DMS79 (cell line): ENCODE measurements at regions not wholly inside any gene's neighbourhood (a gene's known extent, or its start where the extent isn't known, plus 50 kb on each side); places are given as distances from the start of the nearest gene placed in this dataset.

Source experiments
- DNase-seq: peaks from one replicate; lab custom pipeline; 2025; lab: John Stamatoyannopoulos, UW

GRCh38 chr11:69365558-69365957, 71.6 kb downstream of the MYEOV start:
- no peak for DNase-seq

- DNase-seq: no peak
Observed at GRCh38 chr11:69366591-69366990, 72.6 kb downstream of the MYEOV start.

- DNase-seq: no peak
Observed at GRCh38 chr11:69367211-69367964, 73.4 kb downstream of the MYEOV start.

GRCh38 chr11:69368119-69368880, 74.3 kb downstream of the MYEOV start:
- no peak for DNase-seq

- no peak for DNase-seq
Observed at GRCh38 chr11:69369210-69369825, 75.4 kb downstream of the MYEOV start.

GRCh38 chr11:69369945-69370344, 76.0 kb downstream of the MYEOV start:
- DNase-seq: no peak

- no peak for DNase-seq
Observed at GRCh38 chr11:69370984-69371709, 77.2 kb downstream of the MYEOV start.

GRCh38 chr11:69371731-69372588, 78.0 kb downstream of the MYEOV start:
- DNase-seq: no peak

GRCh38 chr11:69372589-69373250, 78.8 kb downstream of the MYEOV start:
- no peak for DNase-seq

- DNase-seq: no peak
Observed at GRCh38 chr11:69373251-69373635, 79.3 kb downstream of the MYEOV start.

- DNase-seq: no peak
Observed at GRCh38 chr11:69374110-69374945, 80.4 kb downstream of the MYEOV start.

- DNase-seq: no peak
Observed at GRCh38 chr11:69374946-69375310, 81.0 kb downstream of the MYEOV start.

- no peak for DNase-seq
Observed at GRCh38 chr11:69375316-69376154, 81.6 kb downstream of the MYEOV start.

GRCh38 chr11:69376155-69377028, 82.4 kb downstream of the MYEOV start:
- DNase-seq: no peak

GRCh38 chr11:69377029-69377952, 83.3 kb downstream of the MYEOV start:
- DNase-seq: no peak

- DNase-seq: no peak
Observed at GRCh38 chr11:69377953-69378302, 84.0 kb downstream of the MYEOV start.
